NB4 (cell line): ENCODE measurements at regions not wholly inside any gene's neighbourhood (a gene's known extent, or its start where the extent isn't known, plus 50 kb on each side); places are given as distances from the start of the nearest gene placed in this dataset.
A peak's percentile ranks its signal among the peaks of the same experiment; 100 is the strongest.

ENCODE experiments used
- DNase-seq: peaks from one replicate; pipeline ENCODE4 v3.0.0; 2010; ENCODE audit warnings: low read depth
- H3K4me3 ChIP-seq: one replicate; pipeline ENCODE4 v1.5.1; 2011; ENCODE audit warnings: mild to moderate bottlenecking, low read depth, low read length, moderate library complexity
- MYC ChIP-seq: IDR thresholded peaks from 2 replicates; pipeline ENCODE4 v1.6.1; 2011; ENCODE audit warnings: low read depth, low read length
- POLR2A ChIP-seq: IDR thresholded peaks from 2 replicates; pipeline ENCODE4 v1.6.1; 2011; ENCODE audit warnings: mild to moderate bottlenecking; ENCODE audit not compliant: insufficient read length; ENCODE audit errors: extremely low read depth
- TF ChIP-seq, protein P1 (sequence below): IDR thresholded peaks from one replicate; pipeline ENCODE4 v1.5.1; 2012; ENCODE audit warnings: low read depth, low read length
- TF ChIP-seq, protein P2 (sequence below): IDR thresholded peaks from 2 replicates; pipeline ENCODE4 v1.6.1; 2011; ENCODE audit warnings: low read depth, low read length

DNA sequence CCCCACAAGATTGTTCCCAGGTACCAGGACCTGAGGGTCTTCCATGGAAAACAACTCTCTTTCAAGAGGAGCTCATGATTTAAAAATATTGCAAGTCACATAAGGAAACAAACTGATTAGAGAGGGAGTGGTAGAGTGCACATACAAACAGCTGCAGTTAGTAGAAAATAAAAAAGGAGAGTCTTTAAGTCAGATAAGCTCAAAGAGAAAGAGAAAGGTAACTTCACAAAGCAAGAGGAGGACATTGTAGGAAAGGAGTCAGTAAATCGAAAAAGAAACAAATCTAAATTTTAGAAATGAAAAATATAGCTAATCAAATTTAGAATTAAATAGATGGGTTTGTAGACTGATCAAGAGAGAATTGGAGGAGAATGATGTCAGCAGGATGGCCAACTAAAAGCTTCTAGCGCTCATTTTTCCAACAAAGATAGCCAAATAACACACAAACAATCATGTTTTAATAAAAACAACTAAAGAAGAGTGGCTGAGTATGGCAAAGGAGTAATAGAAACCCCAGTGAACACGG, 86.1 kb upstream of the CD53 start:
- H3K4me3 ChIP-seq, result no peak overlapping the region
- TF ChIP-seq, protein P1, sequence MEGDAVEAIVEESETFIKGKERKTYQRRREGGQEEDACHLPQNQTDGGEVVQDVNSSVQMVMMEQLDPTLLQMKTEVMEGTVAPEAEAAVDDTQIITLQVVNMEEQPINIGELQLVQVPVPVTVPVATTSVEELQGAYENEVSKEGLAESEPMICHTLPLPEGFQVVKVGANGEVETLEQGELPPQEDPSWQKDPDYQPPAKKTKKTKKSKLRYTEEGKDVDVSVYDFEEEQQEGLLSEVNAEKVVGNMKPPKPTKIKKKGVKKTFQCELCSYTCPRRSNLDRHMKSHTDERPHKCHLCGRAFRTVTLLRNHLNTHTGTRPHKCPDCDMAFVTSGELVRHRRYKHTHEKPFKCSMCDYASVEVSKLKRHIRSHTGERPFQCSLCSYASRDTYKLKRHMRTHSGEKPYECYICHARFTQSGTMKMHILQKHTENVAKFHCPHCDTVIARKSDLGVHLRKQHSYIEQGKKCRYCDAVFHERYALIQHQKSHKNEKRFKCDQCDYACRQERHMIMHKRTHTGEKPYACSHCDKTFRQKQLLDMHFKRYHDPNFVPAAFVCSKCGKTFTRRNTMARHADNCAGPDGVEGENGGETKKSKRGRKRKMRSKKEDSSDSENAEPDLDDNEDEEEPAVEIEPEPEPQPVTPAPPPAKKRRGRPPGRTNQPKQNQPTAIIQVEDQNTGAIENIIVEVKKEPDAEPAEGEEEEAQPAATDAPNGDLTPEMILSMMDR, result no peak
- TF ChIP-seq MYC (no peak), POLR2A (no peak)
- TF ChIP-seq, protein P2, sequence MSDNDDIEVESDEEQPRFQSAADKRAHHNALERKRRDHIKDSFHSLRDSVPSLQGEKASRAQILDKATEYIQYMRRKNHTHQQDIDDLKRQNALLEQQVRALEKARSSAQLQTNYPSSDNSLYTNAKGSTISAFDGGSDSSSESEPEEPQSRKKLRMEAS, result no peak
- DNase-seq, result no peak

DNA sequence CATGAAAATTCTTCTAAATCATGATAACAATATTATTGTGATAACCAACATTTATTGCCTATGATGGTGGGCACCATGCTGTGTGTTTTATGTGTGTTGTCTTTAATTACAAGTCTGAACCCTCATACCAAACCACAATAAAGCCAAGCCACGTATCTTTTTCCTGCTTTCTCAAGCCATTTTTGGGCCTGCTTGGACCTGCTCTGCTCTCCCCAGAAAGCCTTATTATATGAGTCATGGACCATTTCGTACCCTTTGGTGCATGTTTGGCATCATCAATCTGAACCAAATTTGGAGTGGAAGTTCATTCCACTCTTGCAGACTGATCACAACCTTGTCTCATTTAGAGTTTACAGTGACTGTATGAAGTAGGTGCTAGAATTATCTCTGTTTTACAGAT, 87.3 kb upstream of the CD53 start:
- no peak for DNase-seq
- TF ChIP-seq, protein P1, result no peak
- TF ChIP-seq MYC (no peak), POLR2A (no peak)
- TF ChIP-seq, protein P2, result no peak
- H3K4me3 ChIP-seq, result no peak overlapping the region

DNA sequence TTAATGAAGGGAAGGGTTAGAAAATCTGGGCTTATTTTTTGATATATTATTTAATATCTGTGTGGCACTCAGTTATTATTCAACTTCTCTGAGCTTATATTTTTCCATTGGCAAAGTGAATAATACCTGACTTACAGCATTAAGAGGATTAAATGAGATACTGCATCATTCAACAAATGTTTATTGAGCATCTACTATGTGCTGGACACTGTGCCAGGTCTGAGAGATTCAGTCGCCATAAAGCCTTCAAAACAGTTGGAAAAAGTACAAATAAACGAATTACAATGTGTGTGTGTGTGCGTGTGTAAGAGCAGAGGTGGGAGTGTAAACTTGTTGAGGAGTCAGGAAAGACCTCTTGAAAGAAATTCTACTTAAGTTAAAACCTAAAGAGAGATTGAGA, 87.9 kb upstream of the CD53 start:
- TF ChIP-seq, protein P2, result no peak
- TF ChIP-seq POLR2A, result no peak
- no peak for DNase-seq
- H3K4me3 ChIP-seq, result no peak overlapping the region

DNA sequence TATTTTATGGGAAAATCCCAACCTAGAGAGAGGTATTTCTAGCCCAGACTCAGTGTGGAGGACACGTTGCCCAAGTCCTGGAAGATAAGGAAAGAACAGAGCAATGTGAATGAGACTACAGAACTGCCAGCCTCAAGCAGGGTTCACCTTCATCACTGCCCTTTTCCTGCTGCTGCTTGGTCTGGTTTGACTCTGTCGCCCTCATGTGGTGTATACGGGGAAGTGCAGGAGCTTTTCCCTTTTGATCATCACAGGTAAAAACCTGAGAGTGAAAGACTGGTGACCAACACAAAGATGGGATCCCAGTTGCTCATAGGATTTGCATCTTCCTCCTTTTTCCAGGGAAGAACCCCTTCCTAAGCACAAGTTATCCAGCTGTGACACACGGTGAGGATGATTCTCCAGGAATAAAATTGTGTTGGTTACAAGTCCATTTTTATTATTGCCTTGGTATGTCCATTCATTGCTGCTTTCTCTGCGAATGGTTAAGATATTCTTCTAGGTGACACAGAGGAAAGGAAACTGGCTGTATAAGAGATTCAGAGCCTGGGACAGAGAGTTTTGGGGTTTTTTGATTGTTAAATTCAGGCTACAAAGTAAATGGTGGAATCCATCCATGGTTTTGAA, 89.5 kb upstream of the CD53 start:
- TF ChIP-seq, protein P1, result peak; percentile 96
- TF ChIP-seq MYC, result no peak
- no peak overlapping the region for H3K4me3 ChIP-seq
- peak; percentile 59 for DNase-seq

DNA sequence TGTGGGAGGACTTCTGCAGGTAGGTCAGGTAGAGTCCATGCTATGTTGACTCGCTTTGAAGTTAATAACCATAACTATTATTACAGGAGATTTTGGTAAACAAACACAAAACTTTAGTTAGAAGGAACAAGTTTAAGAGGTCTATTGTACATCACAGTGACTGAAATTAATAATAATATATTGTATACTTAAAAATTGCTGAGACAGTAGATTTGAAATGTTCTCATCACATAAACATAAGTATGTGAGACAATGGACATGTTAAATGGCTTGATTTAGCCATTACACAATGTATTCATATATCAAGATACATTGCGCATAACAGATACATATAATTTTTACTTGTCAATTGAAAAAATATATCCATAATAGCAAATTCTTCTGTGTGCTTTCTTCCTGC, 91.4 kb upstream of the CD53 start:
- no peak for TF ChIP-seq MYC
- TF ChIP-seq, protein P1, result no peak
- TF ChIP-seq POLR2A, result no peak
- TF ChIP-seq, protein P2, result no peak
- DNase-seq, result no peak
- no peak overlapping the region for H3K4me3 ChIP-seq

DNA sequence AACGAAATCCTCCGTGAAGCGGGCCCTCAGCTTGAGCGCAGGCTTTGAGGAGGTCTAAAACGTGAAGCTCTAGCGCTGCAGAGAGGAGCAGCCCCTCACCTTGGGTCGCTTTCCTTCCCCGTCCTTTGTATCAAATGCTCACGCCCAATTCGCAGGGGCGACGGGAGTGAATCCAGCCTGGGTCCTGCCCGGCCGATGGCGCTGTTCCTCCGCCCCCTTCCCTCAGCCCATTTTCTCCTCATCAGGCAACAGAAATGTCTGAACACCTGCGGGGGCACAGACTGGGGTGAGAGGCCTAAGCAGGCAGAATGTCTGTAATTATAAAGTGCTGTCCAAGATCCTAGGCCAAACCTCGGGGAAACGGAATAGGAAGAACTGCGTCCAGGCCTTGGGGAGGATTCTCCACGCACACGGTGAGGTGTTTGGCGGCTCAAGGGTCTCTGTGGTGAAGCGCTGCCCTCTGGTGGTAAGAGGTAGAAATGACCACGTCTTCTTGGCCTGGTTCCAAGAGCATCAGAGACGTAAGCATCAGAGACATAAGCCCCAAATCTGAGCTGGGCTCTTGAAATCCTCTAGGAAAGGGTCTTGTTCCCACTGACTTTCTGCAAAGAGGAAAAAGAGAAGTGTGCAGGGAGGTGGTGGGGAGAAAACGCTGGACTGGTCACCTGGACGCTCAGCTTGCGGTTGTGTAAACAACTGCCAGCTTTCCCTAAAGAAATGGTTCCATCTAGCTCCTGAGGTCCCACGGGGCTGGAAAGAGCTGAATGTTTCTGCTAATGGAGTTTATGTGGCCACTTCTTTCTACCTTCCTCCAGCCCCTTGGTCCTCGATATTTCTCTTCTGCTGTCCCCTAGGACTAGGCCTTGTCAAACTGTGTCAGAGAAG, 92.1 kb upstream of the CD53 start:
- DNase-seq, result peak; percentile 71
- H3K4me3 ChIP-seq, result no peak overlapping the region
- TF ChIP-seq, protein P2, result peak; percentile 53; the same call in 1 of the 2 replicates
- TF ChIP-seq, protein P1, result peak; percentile 67
- TF ChIP-seq POLR2A, result no peak
